ENCODE measurements at regions not wholly inside any gene's neighbourhood (a gene's known extent, or its start where the extent isn't known, plus 50 kb on each side); places are given as distances from the start of the nearest gene placed in this dataset.

DNA sequence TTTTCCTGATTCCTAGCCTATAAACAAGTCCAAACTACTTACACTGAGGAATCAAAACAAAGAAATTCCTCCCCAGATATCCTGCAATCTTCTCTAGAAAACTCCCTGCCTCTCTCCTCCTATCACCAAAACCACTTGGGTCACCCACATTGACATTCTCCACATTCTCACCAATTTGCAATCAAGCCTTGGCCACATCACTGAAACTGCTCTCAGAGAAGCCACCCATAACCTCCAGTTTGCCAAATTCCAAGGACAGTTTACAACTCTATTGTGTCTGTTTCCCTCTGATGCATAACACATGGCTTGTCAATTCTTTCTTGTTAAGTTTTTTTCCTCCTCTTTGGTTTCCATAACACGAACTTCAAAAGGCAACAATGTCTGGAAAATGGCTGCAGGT, 233.5 kb downstream of the XPNPEP1 start:
- no peak for TF ChIP-seq CTCF (conservative IDR thresholded peaks at IDR 0.05; ENCODE audit: low read depth in 2 of 2)
- TF ChIP-seq EZH2 (IDR thresholded peaks at IDR 0.05; ENCODE audit: low read depth, unreplicated experiment), result no peak
- no peak for TF ChIP-seq EZH2phosphoT487 (IDR thresholded peaks at IDR 0.05; ENCODE audit: unreplicated experiment)

All from GM23338 (cell line).